H1 (cell line): ENCODE measurements at regions not wholly inside any gene's neighbourhood (a gene's known extent, or its start where the extent isn't known, plus 50 kb on each side); places are given as distances from the start of the nearest gene placed in this dataset.

Source experiments
- CTCF ChIA-PET: fragments of 300-600 bp; sonication (Branson Sonifier 250); formaldehyde crosslinking; loops from one replicate; lab custom pipeline; 2021; ENCODE audit not compliant: partially characterized antibody; lab: Charles Lee
- POLR2A ChIA-PET: fragments of 300-600 bp; sonication (Branson Sonifier 250); formaldehyde crosslinking; loops from one replicate; lab custom pipeline; 2021; ENCODE audit warnings: inconsistent platforms; ENCODE audit not compliant: partially characterized antibody; lab: Charles Lee
- DNase-seq, 2 experiments: peaks; one replicate each; pipeline versions ENCODE4 v3.0.0 to v3.0.0-alpha.2; 2010 to 2022; ENCODE audit warnings: low spot score in 2 of 2, low read depth in 1 of 2, mixed read lengths in 1 of 2
- FAIRE-seq: peaks from 2 replicates; lab custom pipeline; 2011; peaks lifted over from hg19 to GRCh38; lab: Jason Lieb, UNC
- H2AFZ ChIP-seq: 2 replicates; pipeline ENCODE4 v1.8.1; 2012; ENCODE audit warnings: low read length, inconsistent platforms
- H2AK5ac ChIP-seq: 2 replicates; pipeline ENCODE4 v1.6.1; 2013; ENCODE audit warnings: low read depth, low read length
- H2BK120ac ChIP-seq: replicated peaks from 2 replicates; pipeline ENCODE3; 2013; ENCODE audit warnings: low read depth, low read length, inconsistent platforms
- H2BK12ac ChIP-seq: 2 replicates; pipeline ENCODE4 v1.6.1; 2013; ENCODE audit warnings: low read depth, low read length
- H2BK15ac ChIP-seq: 2 replicates; pipeline ENCODE4 v1.6.1; 2013; ENCODE audit warnings: low read length
- H2BK20ac ChIP-seq: 2 replicates; pipeline ENCODE4 v1.6.1; 2013; ENCODE audit warnings: low read length
- H2BK5ac ChIP-seq: 2 replicates; pipeline ENCODE4 v1.6.1; 2013; ENCODE audit warnings: low read depth, low read length
- H3K14ac ChIP-seq: 2 replicates; pipeline ENCODE4 v1.6.1; 2013; ENCODE audit warnings: inconsistent platforms; ENCODE audit not compliant: insufficient read length
- H3K18ac ChIP-seq: 2 replicates; pipeline ENCODE4 v1.6.1; 2013; ENCODE audit warnings: low read length; ENCODE audit errors: extremely low read depth
- H3K23ac ChIP-seq: 2 replicates; pipeline ENCODE4 v1.6.1; 2013; ENCODE audit warnings: inconsistent platforms; ENCODE audit not compliant: insufficient read length
- H3K23me2 ChIP-seq: 2 replicates; pipeline ENCODE4 v1.6.1; 2013; ENCODE audit warnings: low read depth, low read length
- H3K27ac ChIP-seq: 2 replicates; pipeline ENCODE4 v1.6.1; 2011; ENCODE audit warnings: low read depth, low read length, inconsistent platforms
- H3K27me3 ChIP-seq, 4 experiments: replicated peaks in 1 of 4; 1 replicate in 1 of 4; 2 replicates in 3 of 4; pipeline versions ENCODE4 v1.6.1 to v1.8.1; 2011 to 2013; ENCODE audit warnings: low read length in 3 of 4, mild to moderate bottlenecking in 3 of 4, inconsistent platforms in 2 of 4, mixed read lengths in 2 of 4, moderate library complexity in 1 of 4; ENCODE audit not compliant: control insufficient read depth in 3 of 4, insufficient read depth in 3 of 4; ENCODE audit errors: extremely low read depth in 1 of 4
- H3K36me3 ChIP-seq, 4 experiments: 2 replicates each; pipeline versions ENCODE4 v1.6.1 to v1.8.1; 2011 to 2013; ENCODE audit warnings: mild to moderate bottlenecking in 4 of 4, low read length in 3 of 4, moderate library complexity in 2 of 4, control low read depth in 1 of 4, inconsistent platforms in 1 of 4; ENCODE audit not compliant: insufficient read depth in 4 of 4, control insufficient read depth in 2 of 4
- H3K4ac ChIP-seq: replicated peaks from 2 replicates; pipeline ENCODE3; 2013; ENCODE audit warnings: low read length, low read depth, mixed read lengths, inconsistent platforms; ENCODE audit not compliant: insufficient read length
- H3K4me1 ChIP-seq, 4 experiments: replicated peaks in 1 of 4; 1 replicate in 1 of 4; 2 replicates in 3 of 4; pipeline versions ENCODE4 v1.6.1 to v1.8.1; 2011 to 2013; ENCODE audit warnings: low read length in 3 of 4, inconsistent platforms in 2 of 4, mixed read lengths in 1 of 4; ENCODE audit not compliant: insufficient read depth in 4 of 4, control insufficient read depth in 3 of 4
- H3K4me2 ChIP-seq, 2 experiments: 2 replicates each; pipeline versions ENCODE4 v1.6.1 to v1.8.1; 2011 to 2013; ENCODE audit warnings: low read depth in 2 of 2, low read length in 2 of 2, control low read depth in 1 of 2, inconsistent platforms in 1 of 2, mild to moderate bottlenecking in 1 of 2; ENCODE audit not compliant: insufficient read depth in 1 of 2
- H3K4me3 ChIP-seq, 4 experiments: fragments of 200-600, 300-600 bp in 1 of 4; sonication (generic), shearing (Covaris generic), sonication (Bioruptor Twin) in 1 of 4; 2 replicates each; pipeline versions ENCODE4 v1.5.1 to v1.8.1; 2011 to 2016; ENCODE audit warnings: low read length in 4 of 4, low read depth in 3 of 4, control low read depth in 2 of 4, inconsistent platforms in 2 of 4, mild to moderate bottlenecking in 2 of 4, mixed read lengths in 1 of 4, moderate library complexity in 1 of 4; ENCODE audit not compliant: insufficient read depth in 2 of 4; ENCODE audit errors: extremely low read depth in 1 of 4
- H3K56ac ChIP-seq: replicated peaks from 2 replicates; pipeline ENCODE3; 2013; ENCODE audit warnings: low read depth, mild to moderate bottlenecking, mixed read lengths, low read length, inconsistent platforms; ENCODE audit not compliant: insufficient read length
- H3K79me1 ChIP-seq: 2 replicates; pipeline ENCODE4 v1.6.1; 2013; ENCODE audit warnings: low read depth, low read length, control low read depth
- H3K79me2 ChIP-seq, 2 experiments: 2 replicates each; pipeline versions ENCODE4 v1.6.1 to v1.8.1; 2012 to 2013; ENCODE audit warnings: low read length in 2 of 2, mild to moderate bottlenecking in 2 of 2, inconsistent platforms in 1 of 2; ENCODE audit not compliant: insufficient read depth in 2 of 2, control insufficient read depth in 1 of 2
- H3K9ac ChIP-seq, 4 experiments: replicated peaks in 1 of 4; 1 replicate in 1 of 4; 2 replicates in 3 of 4; pipeline versions ENCODE4 v1.6.1 to v1.8.1; 2011 to 2013; ENCODE audit warnings: low read depth in 3 of 4, low read length in 3 of 4, control low read depth in 2 of 4, mild to moderate bottlenecking in 2 of 4, moderate library complexity in 2 of 4, inconsistent platforms in 1 of 4; ENCODE audit errors: extremely low read depth in 1 of 4
- H3K9me3 ChIP-seq, 2 experiments: 2 replicates each; pipeline versions ENCODE4 v1.6.1 to v1.8.1; 2012 to 2013; ENCODE audit warnings: mild to moderate bottlenecking in 2 of 2, moderate library complexity in 2 of 2, control low read depth in 1 of 2, inconsistent platforms in 1 of 2, low read depth in 1 of 2, low read length in 1 of 2, mixed read lengths in 1 of 2; ENCODE audit not compliant: insufficient read depth in 2 of 2
- H4K20me1 ChIP-seq, 2 experiments: replicated peaks in 1 of 2; 2 replicates each; pipeline versions ENCODE3 to v1.8.1; 2011 to 2013; ENCODE audit warnings: inconsistent platforms in 2 of 2, low read length in 2 of 2, mild to moderate bottlenecking in 1 of 2; ENCODE audit not compliant: insufficient read depth in 2 of 2, control insufficient read depth in 1 of 2
- H4K5ac ChIP-seq: 2 replicates; pipeline ENCODE4 v1.6.1; 2013; ENCODE audit warnings: low read length, low read depth, mixed read lengths, inconsistent platforms; ENCODE audit not compliant: insufficient read length
- H4K8ac ChIP-seq: 2 replicates; pipeline ENCODE4 v1.8.0; 2013; ENCODE audit warnings: mild to moderate bottlenecking, moderate library complexity, low read length, inconsistent platforms; ENCODE audit not compliant: insufficient read depth; ENCODE audit errors: extremely low read depth
- H4K91ac ChIP-seq: replicated peaks from 2 replicates; pipeline ENCODE3; 2013; ENCODE audit warnings: low read length, mixed read lengths, inconsistent platforms; ENCODE audit not compliant: insufficient read length
- CHD1 ChIP-seq: IDR thresholded peaks from 2 replicates; pipeline ENCODE4 v1.6.1; 2012; ENCODE audit warnings: low read depth, low read length, improper control_type of control experiment
- FOSL1 ChIP-seq: IDR thresholded peaks from 2 replicates; pipeline ENCODE4 v1.6.1; 2011; ENCODE audit warnings: mild to moderate bottlenecking, low read depth, low read length, moderate library complexity; ENCODE audit not compliant: insufficient read depth
- HDAC2 ChIP-seq, 2 experiments: fragments of 300-600 bp in 1 of 2; sonication (generic) in 1 of 2; IDR thresholded peaks; 2 replicates each; pipeline ENCODE4 v1.6.1; 2011 to 2012; ENCODE audit warnings: low read depth in 2 of 2, low read length in 2 of 2, mild to moderate bottlenecking in 2 of 2, moderate library complexity in 2 of 2, borderline replicate concordance in 1 of 2, inconsistent platforms in 1 of 2
- RAD21 ChIP-seq, 2 experiments: IDR thresholded peaks in 1 of 2; conservative IDR thresholded peaks in 1 of 2; 2 replicates each; pipeline ENCODE4 v1.6.1; 2011; ENCODE audit warnings: low read depth in 2 of 2, low read length in 2 of 2, improper control_type of control experiment in 1 of 2, inconsistent platforms in 1 of 2, mild to moderate bottlenecking in 1 of 2, moderate library complexity in 1 of 2
- SP1 ChIP-seq: IDR thresholded peaks from 2 replicates; pipeline ENCODE4 v1.6.1; 2011; ENCODE audit warnings: low read depth, low read length
- TEAD4 ChIP-seq: IDR thresholded peaks from 2 replicates; pipeline ENCODE4 v1.6.1; 2012; ENCODE audit warnings: low read depth, low read length, inconsistent platforms, mixed read lengths
- WGBS, 2 experiments: shearing (Covaris generic) in 1 of 2; methylation state at CpG; one replicate each; pipeline versions ENCODE4 v1.1.6 to v1.1.7; 2013 to 2015; ENCODE audit warnings: low lambda C conversion rate in 2 of 2, mixed read lengths in 2 of 2, inconsistent platforms in 1 of 2, low coverage in 1 of 2, missing lambda C conversion rate in 1 of 2; ENCODE audit not compliant: insufficient replicate concordance in 2 of 2, insufficient coverage in 1 of 2, insufficient read length in 1 of 2; ENCODE audit errors: extremely low coverage in 1 of 2, missing lambda C conversion rate in 1 of 2; 5-methylcytosine and 5-hydroxymethylcytosine counted together
- TF ChIP-seq, protein P1 (sequence below): IDR thresholded peaks from 2 replicates; pipeline ENCODE4 v1.6.1; 2012; ENCODE audit warnings: low read length, inconsistent platforms

GRCh38 chr4:126820631-126821030 lies 812.1 kb upstream of the INTU start:
- CTCF ChIA-PET = no interaction called here
- POLR2A ChIA-PET = no interaction called here
- Histone ChIP-seq H3K56ac (no peak overlapping the region), H3K23me2 (no peaks in the 10 kb centered on the region), H4K20me1 (no peaks in the 10 kb centered on the region), H3K79me1 (no peaks in the 10 kb centered on the region), H4K5ac (no peak overlapping the region), H2AFZ (no peak overlapping the region), H2BK20ac (no peak overlapping the region), H3K9ac (no peak overlapping the region), H3K4me3 (no peak overlapping the region), H3K4me1 (no peaks in the 10 kb centered on the region), H2BK5ac (no peak overlapping the region), H3K4me2 (no peak overlapping the region), H3K27me3 (no peaks in the 10 kb centered on the region), H3K27ac (no peak overlapping the region), H2BK120ac (no peak overlapping the region), H3K36me3 (no peaks in the 10 kb centered on the region), H2BK15ac (no peak overlapping the region), H3K79me2 (no peaks in the 10 kb centered on the region), H2BK12ac (no peak overlapping the region), H4K8ac (no peak overlapping the region), H3K4ac (no peak overlapping the region), H3K23ac (no peak overlapping the region), H4K91ac (no peak overlapping the region), H2AK5ac (no peak overlapping the region), H3K18ac (no peak overlapping the region), H3K9me3 (no peaks in the 10 kb centered on the region), H3K14ac (no peak overlapping the region)
- TF ChIP-seq FOSL1 = no peak
- no peak for TF ChIP-seq TEAD4
- no peak for TF ChIP-seq SP1
- TF ChIP-seq, protein P1, sequence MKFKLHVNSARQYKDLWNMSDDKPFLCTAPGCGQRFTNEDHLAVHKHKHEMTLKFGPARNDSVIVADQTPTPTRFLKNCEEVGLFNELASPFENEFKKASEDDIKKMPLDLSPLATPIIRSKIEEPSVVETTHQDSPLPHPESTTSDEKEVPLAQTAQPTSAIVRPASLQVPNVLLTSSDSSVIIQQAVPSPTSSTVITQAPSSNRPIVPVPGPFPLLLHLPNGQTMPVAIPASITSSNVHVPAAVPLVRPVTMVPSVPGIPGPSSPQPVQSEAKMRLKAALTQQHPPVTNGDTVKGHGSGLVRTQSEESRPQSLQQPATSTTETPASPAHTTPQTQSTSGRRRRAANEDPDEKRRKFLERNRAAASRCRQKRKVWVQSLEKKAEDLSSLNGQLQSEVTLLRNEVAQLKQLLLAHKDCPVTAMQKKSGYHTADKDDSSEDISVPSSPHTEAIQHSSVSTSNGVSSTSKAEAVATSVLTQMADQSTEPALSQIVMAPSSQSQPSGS = no peak
- no peak for TF ChIP-seq CHD1
- no peak for TF ChIP-seq RAD21 (IDR thresholded peaks at IDR 0.05 in 1 of 2, conservative IDR thresholded peaks at IDR 0.05 in 1 of 2; ENCODE audit: low read depth in 2 of 2, low read length in 2 of 2)
- TF ChIP-seq HDAC2 (IDR thresholded peaks at IDR 0.05; ENCODE audit: borderline replicate concordance in 1 of 2, low read depth in 2 of 2, low read length in 2 of 2) = no peak
- FAIRE-seq = no peak
- WGBS, 2 experiments = 96% methylated on average over 1 of the region's 1 CpG; no CpG with 5 or more reads in 1 of the 2 experiments
- no peak for DNase-seq
